Type B pancreatic cell (in vitro differentiated cells): ENCODE measurements at regions not wholly inside any gene's neighbourhood (a gene's known extent, or its start where the extent isn't known, plus 50 kb on each side); places are given as distances from the start of the nearest gene placed in this dataset.

Experiments used
- DNase-seq: peaks from one replicate; pipeline ENCODE4 v3.0.0; 2021; ENCODE audit warnings: mixed read lengths; ENCODE audit not compliant: unreplicated experiment; ENCODE audit errors: extremely low spot score
- H3K27ac Mint-ChIP-seq: 2 replicates; pipeline ENCODE4 v1.8.0; 2021; ENCODE audit warnings: mild to moderate bottlenecking, mixed read lengths
- H3K27me3 Mint-ChIP-seq: 2 replicates; pipeline ENCODE4 v1.8.0; 2021; ENCODE audit warnings: mixed read lengths
- H3K36me3 Mint-ChIP-seq: 2 replicates; pipeline ENCODE4 v1.8.0; 2021; ENCODE audit warnings: mixed read lengths
- H3K4me1 Mint-ChIP-seq: one replicate; pipeline ENCODE4 v1.8.0; 2021; ENCODE audit warnings: mixed read lengths; ENCODE audit not compliant: unreplicated experiment
- H3K4me3 Mint-ChIP-seq: 2 replicates; pipeline ENCODE4 v1.8.0; 2021; ENCODE audit warnings: mild to moderate bottlenecking, mixed read lengths
- H3K9me3 Mint-ChIP-seq: 2 replicates; pipeline ENCODE4 v1.8.0; 2021; ENCODE audit warnings: mixed read lengths
- CTCF ChIP-seq: fragments of 200-600 bp; sonication (generic); conservative IDR thresholded peaks from 2 replicates; pipeline ENCODE4 v1.5.0; 2021; ENCODE audit warnings: antibody characterized with exemption, mild to moderate bottlenecking

- no peak for TF ChIP-seq CTCF
- Mint-ChIP-seq H3K36me3 (no peaks in the 10 kb centered on the region), H3K4me1 (no peaks in the 10 kb centered on the region), H3K9me3 (no peaks in the 10 kb centered on the region), H3K27ac (no peak overlapping the region), H3K4me3 (no peak overlapping the region), H3K27me3 (no peaks in the 10 kb centered on the region)
- DNase-seq: no peak
These were observed 89.0 kb upstream of the NIPBL start for GRCh38 chr5:36787365-36788093.

- TF ChIP-seq CTCF: no peak
- Mint-ChIP-seq H3K27ac (no peak overlapping the region), H3K4me1 (no peaks in the 10 kb centered on the region), H3K4me3 (no peak overlapping the region), H3K27me3 (no peaks in the 10 kb centered on the region), H3K36me3 (no peaks in the 10 kb centered on the region), H3K9me3 (no peaks in the 10 kb centered on the region)
- no peak for DNase-seq
These were observed 85.7 kb upstream of the NIPBL start for GRCh38 chr5:36790847-36791246.

- TF ChIP-seq CTCF: no peak
- no peak overlapping the region for H3K4me3 Mint-ChIP-seq
- no peaks in the 10 kb centered on the region for H3K9me3 Mint-ChIP-seq
- H3K4me1 Mint-ChIP-seq: no peaks in the 10 kb centered on the region
- no peaks in the 10 kb centered on the region for H3K36me3 Mint-ChIP-seq
- H3K27me3 Mint-ChIP-seq: no peaks in the 10 kb centered on the region
- DNase-seq: no peak
- no peak overlapping the region for H3K27ac Mint-ChIP-seq
These were observed 83.9 kb upstream of the NIPBL start for GRCh38 chr5:36792560-36793180.

GRCh38 chr5:36795366-36795765 is 81.2 kb upstream of the NIPBL start:
- no peaks in the 10 kb centered on the region for H3K9me3 Mint-ChIP-seq
- no peak overlapping the region for H3K27ac Mint-ChIP-seq
- no peak overlapping the region for H3K4me3 Mint-ChIP-seq

GRCh38 chr5:36796155-36796554 is 80.4 kb upstream of the NIPBL start:
- no peaks in the 10 kb centered on the region for H3K9me3 Mint-ChIP-seq
- H3K4me1 Mint-ChIP-seq: no peaks in the 10 kb centered on the region
- H3K27ac Mint-ChIP-seq: no peak overlapping the region
- no peaks in the 10 kb centered on the region for H3K27me3 Mint-ChIP-seq
- TF ChIP-seq CTCF: no peak
- no peak overlapping the region for H3K4me3 Mint-ChIP-seq
- no peak for DNase-seq
- H3K36me3 Mint-ChIP-seq: no peaks in the 10 kb centered on the region

More at GRCh38 chr5:36795366-36795765, 81.2 kb upstream of the NIPBL start:
- Mint-ChIP-seq H3K4me1 (no peaks in the 10 kb centered on the region), H3K27me3 (no peaks in the 10 kb centered on the region), H3K36me3 (no peaks in the 10 kb centered on the region)
- no peak for DNase-seq
- no peak for TF ChIP-seq CTCF
